C4-2B (cell line): ENCODE measurements at regions not wholly inside any gene's neighbourhood (a gene's known extent, or its start where the extent isn't known, plus 50 kb on each side); places are given as distances from the start of the nearest gene placed in this dataset.

Experiments
- CTCF ChIP-seq: fragments of 450-650 bp; conservative IDR thresholded peaks from 2 replicates; pipeline ENCODE4 v1.5.1; 2017; ENCODE audit warnings: mild to moderate bottlenecking
- ZFX ChIP-seq: fragments of 450-650 bp; IDR thresholded peaks from 2 replicates; pipeline ENCODE4 v1.6.1; 2017

GRCh38 chr4:84342161-84342560 lies 156.9 kb downstream of the NKX6-1 start:
- TF ChIP-seq CTCF (no peak), ZFX (no peak)
